SJSA1 (cell line): ENCODE measurements at regions not wholly inside any gene's neighbourhood (a gene's known extent, or its start where the extent isn't known, plus 50 kb on each side); places are given as distances from the start of the nearest gene placed in this dataset.

Experiments
- DNase-seq, 2 experiments: peaks; one replicate each; pipeline ENCODE4 v3.0.0-alpha.2; 2015 to 2020; ENCODE audit warnings: low spot score in 2 of 2, low read depth in 1 of 2
- H3K27ac ChIP-seq: fragments of 250-450 bp; sonication (Bioruptor Pico); 2 replicates; pipeline ENCODE4 v1.5.1; 2020; ENCODE audit warnings: mild to moderate bottlenecking, moderate library complexity
- H3K27me3 ChIP-seq: fragments of 250-450 bp; sonication (Bioruptor Pico); replicated peaks from 2 replicates; pipeline ENCODE4 v1.5.1; 2020; ENCODE audit warnings: mild to moderate bottlenecking, moderate library complexity
- H3K36me3 ChIP-seq: fragments of 250-450 bp; sonication (Bioruptor Pico); 2 replicates; pipeline ENCODE4 v1.5.1; 2020; ENCODE audit warnings: mild to moderate bottlenecking
- H3K4me1 ChIP-seq: fragments of 250-450 bp; sonication (Bioruptor Pico); replicated peaks from 2 replicates; pipeline ENCODE4 v1.6.1; 2021; ENCODE audit warnings: mild to moderate bottlenecking
- H3K4me3 ChIP-seq: fragments of 250-450 bp; sonication (Bioruptor Pico); 2 replicates; pipeline ENCODE4 v1.5.1; 2020; ENCODE audit warnings: mild to moderate bottlenecking
- H3K9me3 ChIP-seq: fragments of 250-450 bp; sonication (Bioruptor Pico); replicated peaks from 2 replicates; pipeline ENCODE4 v1.5.1; 2020; ENCODE audit warnings: mild to moderate bottlenecking

GRCh38 chr3:144128108-144128892, 156.7 kb downstream of the DIPK2A start:
- H3K4me1 ChIP-seq = no peaks in the 10 kb centered on the region
- H3K27me3 ChIP-seq = no peaks in the 10 kb centered on the region
- no peaks in the 10 kb centered on the region for H3K36me3 ChIP-seq
- no peak for DNase-seq
- H3K27ac ChIP-seq = no peak overlapping the region
- no peak overlapping the region for H3K4me3 ChIP-seq
- H3K9me3 ChIP-seq = no peaks in the 10 kb centered on the region

GRCh38 chr3:144129536-144130214, 158.1 kb downstream of the DIPK2A start:
- Histone ChIP-seq H3K9me3 (no peaks in the 10 kb centered on the region), H3K36me3 (no peaks in the 10 kb centered on the region), H3K4me3 (no peak overlapping the region), H3K27ac (no peak overlapping the region), H3K4me1 (no peaks in the 10 kb centered on the region), H3K27me3 (no peaks in the 10 kb centered on the region)
- DNase-seq = no peak

GRCh38 chr3:144141074-144141473, 169.5 kb downstream of the DIPK2A start:
- no peaks in the 10 kb centered on the region for H3K36me3 ChIP-seq
- no peak overlapping the region for H3K27ac ChIP-seq
- no peaks in the 10 kb centered on the region for H3K4me1 ChIP-seq
- DNase-seq = no peak
- H3K9me3 ChIP-seq = no peaks in the 10 kb centered on the region
- no peak overlapping the region for H3K4me3 ChIP-seq
- H3K27me3 ChIP-seq = no peaks in the 10 kb centered on the region

DNA sequence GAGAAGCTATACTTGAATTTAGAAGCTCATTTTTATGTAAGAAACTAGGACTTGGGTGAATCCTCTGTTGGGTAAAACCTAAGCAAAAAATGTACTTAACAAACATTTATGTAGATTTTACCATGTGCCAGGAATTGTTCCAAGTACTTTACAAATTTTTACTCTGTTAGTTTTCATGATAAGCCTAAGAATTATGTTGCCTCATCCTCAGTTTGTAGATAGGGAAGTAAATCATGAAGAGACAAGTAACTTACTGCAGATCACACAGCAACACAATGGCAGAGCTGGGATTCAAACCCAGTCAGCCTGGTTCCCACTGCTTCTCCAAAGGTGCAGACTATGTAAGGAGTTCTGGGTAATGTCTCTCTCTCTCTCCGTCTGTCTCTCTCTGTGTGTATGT, 169.9 kb downstream of the DIPK2A start:
- DNase-seq = no peak
- no peak overlapping the region for H3K4me3 ChIP-seq
- H3K27me3 ChIP-seq = no peaks in the 10 kb centered on the region
- no peaks in the 10 kb centered on the region for H3K9me3 ChIP-seq
- H3K4me1 ChIP-seq = no peaks in the 10 kb centered on the region
- no peak overlapping the region for H3K27ac ChIP-seq
- no peaks in the 10 kb centered on the region for H3K36me3 ChIP-seq

DNA sequence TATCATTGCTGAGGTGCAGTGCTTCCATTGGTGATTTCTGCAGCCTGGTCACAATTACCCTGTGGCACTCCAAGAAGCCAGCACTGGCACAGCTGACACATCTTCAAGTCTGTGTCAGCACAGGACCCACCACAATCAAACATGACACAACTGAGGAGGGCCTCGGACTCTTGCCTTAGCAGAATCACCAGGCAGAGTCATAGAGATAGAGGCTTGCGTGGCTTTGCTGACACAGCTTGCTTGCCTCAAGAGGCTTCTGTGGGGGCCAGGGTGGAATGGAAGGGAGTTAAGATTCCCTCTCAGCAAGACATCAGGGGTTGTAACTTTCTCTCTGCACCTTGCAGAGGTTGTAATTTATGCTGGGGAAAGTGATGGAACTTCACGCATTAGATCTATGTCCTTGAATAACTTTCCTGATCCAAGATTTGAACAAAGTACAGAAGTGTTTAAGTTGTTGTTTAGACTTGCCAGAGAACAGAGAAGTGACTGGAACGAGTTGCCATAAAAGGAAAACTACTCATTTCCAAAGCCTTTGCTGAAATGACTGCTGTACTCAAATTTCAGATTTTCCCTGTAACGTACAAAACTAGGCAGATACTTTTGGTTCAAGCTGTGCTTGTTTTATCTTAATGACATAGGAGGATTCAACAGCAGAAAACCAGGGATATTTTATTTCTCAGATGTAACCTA, 170.7 kb downstream of the DIPK2A start:
- H3K4me3 ChIP-seq = no peak overlapping the region
- H3K27ac ChIP-seq = no peak overlapping the region
- no peaks in the 10 kb centered on the region for H3K4me1 ChIP-seq
- no peak for DNase-seq
- H3K9me3 ChIP-seq = no peaks in the 10 kb centered on the region
- no peaks in the 10 kb centered on the region for H3K27me3 ChIP-seq
- no peaks in the 10 kb centered on the region for H3K36me3 ChIP-seq

GRCh38 chr3:144148356-144148755, 176.7 kb downstream of the DIPK2A start:
- no peak overlapping the region for H3K27ac ChIP-seq
- H3K36me3 ChIP-seq = no peaks in the 10 kb centered on the region
- no peaks in the 10 kb centered on the region for H3K9me3 ChIP-seq
- no peaks in the 10 kb centered on the region for H3K27me3 ChIP-seq
- H3K4me1 ChIP-seq = no peaks in the 10 kb centered on the region
- no peak overlapping the region for H3K4me3 ChIP-seq
- no peak for DNase-seq

- Histone ChIP-seq H3K4me3 (no peak overlapping the region), H3K36me3 (no peaks in the 10 kb centered on the region), H3K27ac (no peak overlapping the region), H3K9me3 (no peaks in the 10 kb centered on the region), H3K27me3 (no peaks in the 10 kb centered on the region), H3K4me1 (no peaks in the 10 kb centered on the region)
- no peak for DNase-seq
Measured at GRCh38 chr3:144151983-144152382, 180.4 kb downstream of the DIPK2A start.

- H3K27me3 ChIP-seq = no peaks in the 10 kb centered on the region
- no peaks in the 10 kb centered on the region for H3K36me3 ChIP-seq
- no peak overlapping the region for H3K27ac ChIP-seq
- no peaks in the 10 kb centered on the region for H3K9me3 ChIP-seq
- DNase-seq = no peak
- H3K4me1 ChIP-seq = no peaks in the 10 kb centered on the region
- no peak overlapping the region for H3K4me3 ChIP-seq
Measured at GRCh38 chr3:144160627-144161026, 189.0 kb downstream of the DIPK2A start.

- Histone ChIP-seq H3K9me3 (no peaks in the 10 kb centered on the region), H3K36me3 (no peaks in the 10 kb centered on the region), H3K27me3 (no peaks in the 10 kb centered on the region), H3K27ac (no peak overlapping the region), H3K4me1 (no peaks in the 10 kb centered on the region), H3K4me3 (no peak overlapping the region)
- peak in 1 of 2 experiments; percentile 17 for DNase-seq
Measured at GRCh38 chr3:144162042-144162441, 190.4 kb downstream of the DIPK2A start.

DNA sequence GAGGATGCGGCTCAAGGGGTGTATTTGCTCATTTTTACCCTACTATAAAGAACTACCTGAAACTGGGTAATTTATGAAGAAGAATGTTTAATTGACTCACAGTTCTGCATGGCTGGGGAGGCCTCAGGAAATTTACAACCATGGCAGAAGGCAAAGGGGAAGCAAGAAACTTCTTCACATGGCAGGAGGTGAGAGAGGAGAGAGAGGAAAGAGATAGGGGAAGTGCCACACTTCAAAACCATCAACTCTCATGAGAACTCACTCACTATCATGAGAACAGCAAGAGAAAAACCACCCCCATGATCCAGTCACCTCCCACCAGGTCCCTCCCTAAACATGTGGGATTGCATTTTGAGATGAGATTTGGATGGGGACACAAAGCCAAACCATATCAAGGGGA, 192.7 kb downstream of the DIPK2A start:
- Histone ChIP-seq H3K4me3 (no peak overlapping the region), H3K9me3 (no peaks in the 10 kb centered on the region), H3K36me3 (no peaks in the 10 kb centered on the region), H3K4me1 (no peaks in the 10 kb centered on the region), H3K27me3 (no peaks in the 10 kb centered on the region), H3K27ac (no peak overlapping the region)
- no peak for DNase-seq

GRCh38 chr3:144165482-144165881, 193.9 kb downstream of the DIPK2A start:
- no peaks in the 10 kb centered on the region for H3K36me3 ChIP-seq
- no peaks in the 10 kb centered on the region for H3K9me3 ChIP-seq
- DNase-seq = no peak
- no peaks in the 10 kb centered on the region for H3K27me3 ChIP-seq
- no peak overlapping the region for H3K27ac ChIP-seq
- no peak overlapping the region for H3K4me3 ChIP-seq
- H3K4me1 ChIP-seq = no peaks in the 10 kb centered on the region

GRCh38 chr3:144167634-144168033, 196.0 kb downstream of the DIPK2A start:
- Histone ChIP-seq H3K27me3 (no peaks in the 10 kb centered on the region), H3K9me3 (no peaks in the 10 kb centered on the region), H3K36me3 (no peaks in the 10 kb centered on the region), H3K27ac (no peak overlapping the region), H3K4me3 (no peak overlapping the region), H3K4me1 (no peaks in the 10 kb centered on the region)
- DNase-seq = no peak

DNA sequence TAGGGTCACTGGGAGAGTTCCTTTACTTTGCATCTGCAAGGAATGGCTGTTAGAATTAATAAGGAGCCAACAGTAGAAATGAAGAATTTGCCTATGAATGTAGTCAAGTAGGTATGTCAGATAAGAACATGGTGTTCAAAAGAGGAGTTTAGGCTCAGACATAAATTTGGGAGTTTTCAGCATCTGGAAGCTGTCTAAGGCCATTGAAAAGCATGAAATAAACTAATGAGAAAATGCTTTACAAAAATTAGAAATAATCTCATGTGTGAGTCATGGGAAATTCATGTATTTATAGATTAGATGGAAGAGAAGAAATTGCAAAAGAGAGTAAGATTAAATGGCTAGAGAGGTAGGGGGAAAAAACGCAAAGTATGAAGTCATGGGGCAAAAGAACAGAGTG, 201.9 kb downstream of the DIPK2A start:
- H3K4me3 ChIP-seq = no peak overlapping the region
- H3K4me1 ChIP-seq = no peaks in the 10 kb centered on the region
- DNase-seq = no peak
- H3K9me3 ChIP-seq = no peaks in the 10 kb centered on the region
- no peaks in the 10 kb centered on the region for H3K27me3 ChIP-seq
- H3K36me3 ChIP-seq = no peaks in the 10 kb centered on the region
- no peak overlapping the region for H3K27ac ChIP-seq
